HCT116 (cell line): ENCODE measurements at regions not wholly inside any gene's neighbourhood (a gene's known extent, or its start where the extent isn't known, plus 50 kb on each side); places are given as distances from the start of the nearest gene placed in this dataset.

Experiments
- ATAC-seq: fragments of 200-7000 bp; cut with Tn5 transposase; 2 replicates; pipeline ENCODE4 v1.9.1; 2020; ENCODE audit warnings: mild to moderate bottlenecking, moderate library complexity
- BruUV-seq: library from RNA; stranded (reverse); fragments of 400-500 nt; replicated peaks from 2 replicates; lab custom pipeline; 2021; lab: Mats Ljungman, UMichigan
- CTCF ChIA-PET: fragments of 300-600 bp; sonication (Branson Sonifier 250); formaldehyde crosslinking; loops from one replicate; lab custom pipeline; 2021; ENCODE audit warnings: antibody characterized with exemption; lab: Charles Lee
- POLR2A ChIA-PET: fragments of 300-600, 350-600 bp; sonication (Branson Sonifier 250); formaldehyde crosslinking; loops from one replicate; lab custom pipeline; 2021; ENCODE audit warnings: antibody characterized with exemption; lab: Charles Lee
- RAD21 ChIA-PET, 2 experiments: fragments of 300-600 bp; sonication (Branson Sonifier 250); formaldehyde crosslinking; loops; one replicate each; lab custom pipeline; 2023; ENCODE audit warnings: low total read pairs in 2 of 2; ENCODE audit not compliant: uncharacterized antibody in 2 of 2, unreplicated experiment in 2 of 2, low non-redundant PET in 1 of 2; lab: Charles Lee
- DNase-seq: peaks from one replicate; pipeline ENCODE4 v3.0.0-alpha.2; 2010; ENCODE audit warnings: low read depth, low spot score
- H2AFZ ChIP-seq: fragments of 200-600 bp; shearing (Covaris generic), sonication (generic); 2 replicates; pipeline ENCODE4 v1.6.1; 2017; ENCODE audit warnings: low read depth, mixed run types, mixed read lengths, antibody characterized with exemption, low read length; ENCODE audit not compliant: poor library complexity, severe bottlenecking
- H3K27ac ChIP-seq: 2 replicates; pipeline ENCODE4 v1.5.1; 2012; ENCODE audit warnings: low read depth, low read length
- H3K27me3 ChIP-seq: fragments of 200-600 bp; sonication (generic); 2 replicates; pipeline ENCODE4 v1.6.1; 2016; ENCODE audit warnings: mixed run types, low read length, mixed read lengths; ENCODE audit not compliant: insufficient read depth
- H3K36me3 ChIP-seq, 2 experiments: fragments of 200-500 bp in 1 of 2; fragments of 200-600 bp in 1 of 2; sonication (Bioruptor generic) in 1 of 2; sonication (generic) in 1 of 2; 2 replicates each; pipeline versions ENCODE4 v1.5.1 to v1.6.1; 2014 to 2016; ENCODE audit warnings: low read length in 2 of 2, inconsistent platforms in 1 of 2, mixed read lengths in 1 of 2, mixed run types in 1 of 2; ENCODE audit not compliant: insufficient read depth in 2 of 2, control insufficient read depth in 1 of 2
- H3K4me1 ChIP-seq, 2 experiments: fragments of 200-600 bp in 1 of 2; sonication (generic) in 1 of 2; 2 replicates each; pipeline versions ENCODE4 v1.5.1 to v1.6.1; 2012 to 2017; ENCODE audit warnings: low read length in 2 of 2, inconsistent platforms in 1 of 2, mild to moderate bottlenecking in 1 of 2, mixed read lengths in 1 of 2, mixed run types in 1 of 2, moderate library complexity in 1 of 2; ENCODE audit not compliant: insufficient read depth in 2 of 2, control insufficient read depth in 1 of 2
- H3K4me2 ChIP-seq: fragments of 200-600 bp; sonication (generic); 2 replicates; pipeline ENCODE4 v1.6.1; 2017; ENCODE audit warnings: mixed run types, low read length, mixed read lengths
- H3K4me3 ChIP-seq, 2 experiments: fragments of 200-600 bp in 1 of 2; sonication (generic) in 1 of 2; replicated peaks in 1 of 2; 2 replicates each; pipeline ENCODE4 v1.5.1; 2011 to 2016; ENCODE audit warnings: low read length in 2 of 2, control low read depth in 1 of 2, low read depth in 1 of 2, mild to moderate bottlenecking in 1 of 2, mixed read lengths in 1 of 2, mixed run types in 1 of 2
- H3K79me2 ChIP-seq: fragments of 200-600 bp; sonication (generic); 2 replicates; pipeline ENCODE4 v1.6.1; 2017; ENCODE audit warnings: mild to moderate bottlenecking, mixed run types, low read length, moderate library complexity, mixed read lengths; ENCODE audit not compliant: insufficient read depth
- H3K9ac ChIP-seq: fragments of 200-600 bp; sonication (generic); 2 replicates; pipeline ENCODE4 v1.6.1; 2016; ENCODE audit warnings: low read length, mixed read lengths
- H3K9me2 ChIP-seq: fragments of 200-600 bp; sonication (generic), shearing (Covaris generic); 2 replicates; pipeline ENCODE4 v1.6.1; 2017; ENCODE audit warnings: mixed run types, mild to moderate bottlenecking, moderate library complexity; ENCODE audit not compliant: insufficient read depth
- H3K9me3 ChIP-seq, 2 experiments: fragments of 200-500 bp in 1 of 2; fragments of 200-600 bp in 1 of 2; sonication (Bioruptor generic) in 1 of 2; sonication (generic) in 1 of 2; 2 replicates each; pipeline ENCODE4 v1.6.1; 2014 to 2017; ENCODE audit warnings: low read length in 2 of 2, mixed read lengths in 2 of 2, inconsistent platforms in 1 of 2, low read depth in 1 of 2, mild to moderate bottlenecking in 1 of 2, mixed run types in 1 of 2, moderate library complexity in 1 of 2; ENCODE audit not compliant: control insufficient read depth in 1 of 2, insufficient read depth in 1 of 2
- H4K20me1 ChIP-seq: fragments of 200-600 bp; sonication (generic), shearing (Covaris generic); 2 replicates; pipeline ENCODE4 v1.6.1; 2017; ENCODE audit warnings: mixed run types, mild to moderate bottlenecking, moderate library complexity; ENCODE audit not compliant: insufficient read depth
- CBX3 ChIP-seq: IDR thresholded peaks from 2 replicates; pipeline ENCODE4 v1.6.1; 2012; ENCODE audit warnings: low read depth
- EGR1 ChIP-seq: IDR thresholded peaks from 2 replicates; pipeline ENCODE4 v1.6.1; 2012; ENCODE audit warnings: low read depth
- ELF1 ChIP-seq: IDR thresholded peaks from 2 replicates; pipeline ENCODE4 v1.6.1; 2012; ENCODE audit warnings: low read depth, borderline replicate concordance
- JUND ChIP-seq: IDR thresholded peaks from 2 replicates; pipeline ENCODE4 v1.6.1; 2012
- SP1 ChIP-seq: IDR thresholded peaks from 2 replicates; pipeline ENCODE4 v1.6.1; 2012; ENCODE audit warnings: low read depth
- SRF ChIP-seq: IDR thresholded peaks from 2 replicates; pipeline ENCODE4 v1.6.1; 2012; ENCODE audit warnings: low read depth
- ZNF274 ChIP-seq: fragments of 200-500 bp; sonication (Bioruptor generic); IDR thresholded peaks from 2 replicates; pipeline ENCODE4 v1.6.1; 2014; ENCODE audit warnings: mild to moderate bottlenecking, low read depth, low read length, inconsistent platforms
- intact Hi-C: fragments of 100-400 bp; cut with micrococcal nuclease; formaldehyde crosslinking; loops from 2 replicates; pipeline ENCODE4 v1.10.0; 2022
- TF ChIP-seq, protein P1 (sequence below): IDR thresholded peaks from 2 replicates; pipeline ENCODE4 v1.6.1; 2012
- TF ChIP-seq, protein P2 (sequence below): IDR thresholded peaks from 2 replicates; pipeline ENCODE4 v1.6.1; 2012; ENCODE audit warnings: low read depth

DNA sequence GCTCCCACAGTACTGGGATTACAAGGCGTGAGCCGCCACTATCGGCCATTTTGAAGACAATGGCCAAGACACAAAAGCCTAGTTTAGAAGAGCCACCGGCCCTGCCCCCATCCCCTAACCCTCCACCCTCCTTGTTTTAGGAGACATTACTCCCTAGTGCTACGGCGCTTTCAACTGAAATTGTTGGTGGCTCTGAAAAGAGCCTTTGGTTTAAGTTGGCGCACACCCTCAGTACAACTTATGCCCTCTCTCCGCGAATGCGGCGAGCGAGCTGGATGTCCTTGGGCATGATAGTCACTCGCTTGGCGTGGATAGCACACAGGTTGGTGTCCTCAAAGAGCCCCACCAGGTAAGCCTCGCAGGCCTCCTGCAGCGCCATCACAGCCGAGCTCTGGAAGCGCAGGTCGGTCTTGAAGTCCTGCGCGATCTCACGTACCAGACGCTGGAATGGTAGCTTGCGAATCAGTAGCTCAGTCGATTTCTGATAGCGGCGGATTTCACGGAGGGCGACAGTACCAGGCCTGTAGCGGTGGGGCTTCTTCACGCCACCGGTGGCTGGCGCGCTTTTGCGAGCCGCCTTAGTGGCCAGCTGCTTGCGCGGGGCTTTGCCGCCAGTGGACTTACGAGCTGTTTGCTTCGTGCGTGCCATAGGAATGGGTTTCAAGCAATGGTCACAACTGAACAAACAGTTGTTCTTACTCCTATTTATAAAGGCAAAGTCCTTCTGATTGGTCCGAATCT lies 114.9 kb upstream of the BTN3A2 start:
- no peaks in the 10 kb centered on the region for H3K9me2 ChIP-seq
- no peaks in the 10 kb centered on the region for H3K79me2 ChIP-seq
- no peak overlapping the region for H2AFZ ChIP-seq
- POLR2A ChIA-PET, result no interaction called here
- H3K9me3 ChIP-seq, result no peaks in the 10 kb centered on the region
- CTCF ChIA-PET, result interaction anchor here (1.1 kb wide), 1 partner anchor 10 kb away, joined by 3 read pairs; no protein-coding TSS in a partner anchor
- intact Hi-C loops, result no loop called here
- RAD21 ChIA-PET, result no interaction called here
- ATAC-seq (no peak), DNase-seq (no peak)
- TF ChIP-seq, protein P1, sequence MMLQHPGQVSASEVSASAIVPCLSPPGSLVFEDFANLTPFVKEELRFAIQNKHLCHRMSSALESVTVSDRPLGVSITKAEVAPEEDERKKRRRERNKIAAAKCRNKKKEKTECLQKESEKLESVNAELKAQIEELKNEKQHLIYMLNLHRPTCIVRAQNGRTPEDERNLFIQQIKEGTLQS, result no peak
- TF ChIP-seq CBX3, result no peak
- no peak for TF ChIP-seq ZNF274
- TF ChIP-seq, protein P2, sequence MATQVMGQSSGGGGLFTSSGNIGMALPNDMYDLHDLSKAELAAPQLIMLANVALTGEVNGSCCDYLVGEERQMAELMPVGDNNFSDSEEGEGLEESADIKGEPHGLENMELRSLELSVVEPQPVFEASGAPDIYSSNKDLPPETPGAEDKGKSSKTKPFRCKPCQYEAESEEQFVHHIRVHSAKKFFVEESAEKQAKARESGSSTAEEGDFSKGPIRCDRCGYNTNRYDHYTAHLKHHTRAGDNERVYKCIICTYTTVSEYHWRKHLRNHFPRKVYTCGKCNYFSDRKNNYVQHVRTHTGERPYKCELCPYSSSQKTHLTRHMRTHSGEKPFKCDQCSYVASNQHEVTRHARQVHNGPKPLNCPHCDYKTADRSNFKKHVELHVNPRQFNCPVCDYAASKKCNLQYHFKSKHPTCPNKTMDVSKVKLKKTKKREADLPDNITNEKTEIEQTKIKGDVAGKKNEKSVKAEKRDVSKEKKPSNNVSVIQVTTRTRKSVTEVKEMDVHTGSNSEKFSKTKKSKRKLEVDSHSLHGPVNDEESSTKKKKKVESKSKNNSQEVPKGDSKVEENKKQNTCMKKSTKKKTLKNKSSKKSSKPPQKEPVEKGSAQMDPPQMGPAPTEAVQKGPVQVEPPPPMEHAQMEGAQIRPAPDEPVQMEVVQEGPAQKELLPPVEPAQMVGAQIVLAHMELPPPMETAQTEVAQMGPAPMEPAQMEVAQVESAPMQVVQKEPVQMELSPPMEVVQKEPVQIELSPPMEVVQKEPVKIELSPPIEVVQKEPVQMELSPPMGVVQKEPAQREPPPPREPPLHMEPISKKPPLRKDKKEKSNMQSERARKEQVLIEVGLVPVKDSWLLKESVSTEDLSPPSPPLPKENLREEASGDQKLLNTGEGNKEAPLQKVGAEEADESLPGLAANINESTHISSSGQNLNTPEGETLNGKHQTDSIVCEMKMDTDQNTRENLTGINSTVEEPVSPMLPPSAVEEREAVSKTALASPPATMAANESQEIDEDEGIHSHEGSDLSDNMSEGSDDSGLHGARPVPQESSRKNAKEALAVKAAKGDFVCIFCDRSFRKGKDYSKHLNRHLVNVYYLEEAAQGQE, result no peak
- no peak for TF ChIP-seq EGR1
- TF ChIP-seq SRF, result no peak
- no peak for TF ChIP-seq ELF1
- TF ChIP-seq SP1, result no peak
- TF ChIP-seq JUND, result no peak
- no peaks in the 10 kb centered on the region for H3K4me1 ChIP-seq
- H4K20me1 ChIP-seq, result no peaks in the 10 kb centered on the region
- H3K27me3 ChIP-seq, result no peaks in the 10 kb centered on the region
- no peaks in the 10 kb centered on the region for H3K36me3 ChIP-seq
- no peak overlapping the region for H3K4me3 ChIP-seq
- BruUV-seq, result no TSS peak
- no peak overlapping the region for H3K4me2 ChIP-seq
- no peak overlapping the region for H3K9ac ChIP-seq
- no peak overlapping the region for H3K27ac ChIP-seq
